ENCODE measurements at regions not wholly inside any gene's neighbourhood (a gene's known extent, or its start where the extent isn't known, plus 50 kb on each side); places are given as distances from the start of the nearest gene placed in this dataset.

DNA sequence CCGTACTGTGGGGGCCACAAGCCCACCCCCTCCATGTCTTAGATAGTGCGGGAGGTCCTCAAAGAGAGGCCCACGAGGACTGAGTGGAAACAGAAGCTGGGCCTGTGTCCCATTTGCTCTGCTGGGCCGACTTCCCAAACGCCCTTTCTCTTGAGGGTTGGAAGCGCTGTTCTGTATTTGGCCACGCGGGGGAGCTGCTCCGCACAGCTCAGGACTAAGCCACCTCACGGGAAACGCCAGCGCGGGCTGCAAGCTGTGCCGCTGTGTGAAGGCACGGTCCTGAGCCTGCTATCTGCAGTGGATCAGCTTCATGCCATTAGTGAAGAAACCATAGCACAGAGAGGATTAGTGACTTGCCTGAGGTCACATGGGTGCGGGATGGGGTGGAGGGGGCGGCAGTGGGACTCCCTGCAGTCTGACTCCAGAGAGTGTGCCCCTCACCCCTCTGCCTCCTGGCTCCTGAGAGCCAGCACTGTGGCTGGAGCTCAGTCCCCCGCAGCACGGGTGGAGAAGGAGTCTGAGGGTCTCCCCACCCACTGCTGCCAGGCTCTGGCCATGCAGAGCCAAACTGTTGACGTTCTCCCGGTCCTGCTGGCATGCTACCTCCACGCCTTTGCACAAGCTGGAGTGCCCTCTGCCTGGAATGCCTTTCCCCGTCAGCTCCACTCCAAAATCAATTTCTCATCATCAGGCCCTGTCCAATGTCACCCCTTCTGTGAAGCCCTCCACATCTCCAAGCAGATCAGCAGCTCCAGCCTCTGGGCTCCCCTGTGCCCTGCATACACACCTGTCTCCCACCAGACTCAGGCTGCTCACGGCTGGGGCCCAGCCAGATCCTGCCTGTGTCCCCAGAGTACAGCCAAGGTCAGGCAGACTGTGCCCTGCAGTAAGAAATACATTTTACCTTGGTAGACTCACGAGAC, 51.5 kb upstream of the LRRC32 start:
- DNase-seq, result peak; percentile 73

DNA sequence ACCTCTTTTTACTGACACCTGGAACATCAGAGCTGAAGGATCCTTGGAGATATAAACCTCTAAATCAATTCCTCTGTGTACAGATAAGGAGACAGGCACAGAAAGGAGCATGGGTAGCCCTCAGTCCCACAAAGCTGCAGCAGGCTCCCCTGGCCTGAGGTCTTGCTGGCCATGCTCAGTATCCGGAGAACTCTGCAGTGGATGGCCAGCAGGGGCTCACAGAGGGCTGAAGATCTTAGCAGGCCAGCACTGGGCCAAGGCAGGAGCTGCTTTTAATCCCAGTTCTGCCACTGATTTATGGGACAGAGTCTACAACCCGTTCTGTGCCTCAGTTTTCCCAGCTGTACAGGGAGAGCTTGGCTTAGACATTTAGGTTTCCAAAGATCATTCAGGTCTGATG, 52.6 kb upstream of the LRRC32 start:
- DNase-seq, result no peak

DNA sequence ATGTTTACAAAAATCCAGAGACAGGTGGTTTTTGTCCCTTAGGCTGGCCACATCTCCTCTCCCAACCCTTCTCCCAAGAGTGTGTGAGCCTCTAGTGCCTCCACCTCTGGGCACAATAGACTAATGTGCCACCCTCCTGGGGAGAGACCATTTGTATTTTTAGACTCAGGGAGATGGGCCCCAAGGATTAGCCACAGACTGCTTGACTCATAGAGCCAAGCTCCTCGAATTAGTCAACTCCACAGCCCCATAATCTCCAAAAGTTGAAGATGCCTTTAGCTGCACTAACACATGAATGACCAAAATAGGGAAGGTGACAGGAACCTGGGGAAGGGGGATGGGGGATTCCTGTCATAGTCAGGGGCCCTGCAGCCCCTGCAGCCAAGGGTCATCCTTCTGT, 53.0 kb upstream of the LRRC32 start:
- DNase-seq, result no peak

DNA sequence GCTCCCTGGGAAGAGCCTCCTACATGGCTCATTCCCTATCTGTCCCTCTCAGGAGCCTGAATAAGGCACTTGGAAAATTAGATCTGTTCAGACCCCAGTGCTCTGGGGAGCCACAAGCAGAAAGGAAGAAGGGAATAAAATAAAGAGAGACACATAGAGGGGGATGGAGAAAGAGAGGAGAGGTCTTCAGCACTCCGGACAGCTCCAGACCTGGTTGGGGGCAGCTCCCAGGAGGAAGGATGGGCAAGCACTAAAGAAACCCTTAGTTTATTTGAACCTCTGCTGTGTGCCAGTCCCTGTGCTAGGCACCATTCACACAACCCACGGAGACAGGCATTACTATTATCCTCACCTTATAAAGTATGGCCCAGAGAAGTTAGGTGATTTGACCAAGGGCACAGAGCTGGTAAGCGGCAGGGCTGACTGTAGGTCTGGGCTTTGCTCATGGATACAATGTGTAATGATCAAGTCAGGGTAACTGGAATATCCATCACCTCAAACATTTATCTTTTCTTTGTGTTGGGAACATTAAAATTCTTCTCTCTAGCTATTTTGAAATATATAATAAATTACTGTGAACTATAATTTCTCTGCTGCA, 53.7 kb upstream of the LRRC32 start:
- DNase-seq, result peak; percentile 33

DNA sequence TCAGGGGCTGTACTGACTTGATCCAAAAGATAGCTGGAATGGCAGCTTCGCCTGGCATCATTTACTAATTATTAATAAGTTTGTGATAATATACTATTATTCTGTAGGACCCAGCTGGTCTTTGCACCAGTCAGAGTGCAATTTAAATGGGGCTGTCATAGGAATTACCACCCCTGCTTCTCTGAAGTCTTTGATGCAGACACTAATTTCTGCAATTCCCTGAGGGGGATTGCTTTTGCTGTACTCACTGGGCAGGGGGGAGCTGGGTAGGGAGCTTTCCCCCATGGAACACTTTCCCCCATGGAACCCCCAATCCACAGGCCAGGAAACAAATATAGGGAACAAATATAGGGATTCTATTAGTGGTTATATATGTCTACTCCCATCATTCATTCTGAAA, 54.9 kb upstream of the TSKU start:
- no peak for DNase-seq

DNA sequence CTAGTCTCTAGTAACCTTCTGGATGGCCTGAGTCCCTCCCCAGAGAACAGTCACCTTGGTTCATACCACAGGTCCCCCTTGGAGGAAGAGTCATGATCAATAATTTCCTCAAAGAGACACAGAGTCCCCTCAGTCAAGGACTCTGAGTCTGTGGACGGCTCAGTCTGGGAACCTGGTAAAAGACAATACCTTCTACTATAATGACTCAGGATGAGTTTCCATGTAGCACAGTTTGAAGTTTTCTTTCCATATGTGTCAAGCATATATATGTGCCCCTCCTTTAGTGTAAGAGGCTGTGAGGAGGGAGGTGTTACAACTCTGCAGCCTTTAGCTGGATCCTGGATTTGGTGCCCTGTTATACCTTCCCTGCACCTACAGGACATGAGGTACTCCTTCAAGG, 54.4 kb upstream of the TSKU start:
- DNase-seq, result no peak

DNA sequence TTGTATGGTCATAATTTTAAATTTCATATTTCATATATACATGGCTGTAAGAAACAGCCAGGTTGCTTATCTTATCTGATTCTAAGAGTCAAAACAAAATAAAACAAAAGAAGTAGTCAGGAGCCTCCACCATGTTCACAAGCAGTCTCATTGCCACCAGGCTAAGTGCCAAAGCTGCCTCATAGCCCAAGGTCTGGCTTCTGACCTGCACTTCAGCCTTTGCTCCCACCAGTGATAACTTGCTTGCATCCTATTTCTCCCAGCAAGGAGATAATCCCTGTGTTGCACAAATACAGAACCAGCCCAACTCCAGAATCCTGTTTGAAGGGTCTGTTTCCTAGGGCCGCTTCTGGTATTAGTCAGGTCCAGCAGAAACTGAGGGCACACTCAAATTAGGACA, 53.9 kb upstream of the TSKU start:
- DNase-seq, result no peak

DNA sequence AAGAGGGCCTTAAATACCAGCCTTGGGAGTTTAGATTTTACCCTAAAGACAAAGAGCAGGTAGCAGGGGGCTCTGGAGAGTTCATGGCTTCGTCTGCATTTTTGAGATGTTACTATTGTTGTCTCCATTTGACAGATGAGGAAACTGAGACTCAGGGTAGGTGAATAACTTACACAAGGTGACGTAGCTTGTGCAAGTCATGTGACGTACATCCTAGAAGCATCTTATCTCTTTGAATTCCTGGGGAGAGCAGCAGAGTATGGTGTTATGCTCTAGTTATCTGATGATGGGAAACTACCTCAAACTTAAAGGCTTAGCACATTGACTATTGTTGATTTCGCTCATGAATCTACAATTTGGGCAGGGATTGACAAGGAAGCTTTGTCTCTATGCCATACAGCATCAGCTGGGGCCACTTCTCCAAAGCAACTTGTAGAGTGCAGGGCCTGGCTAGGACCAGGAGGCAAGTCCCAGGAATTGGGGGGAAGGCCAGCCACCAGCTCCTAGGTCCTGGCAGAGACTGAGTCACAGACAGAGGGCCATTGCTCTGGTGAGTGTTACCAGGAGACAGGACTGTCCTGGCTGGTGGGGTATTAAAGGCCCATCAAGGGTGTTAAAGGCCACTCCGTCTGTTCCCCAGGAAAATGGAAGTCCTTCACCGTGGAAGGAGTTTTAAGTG, 52.1 kb upstream of the TSKU start:
- no peak for DNase-seq

DNA sequence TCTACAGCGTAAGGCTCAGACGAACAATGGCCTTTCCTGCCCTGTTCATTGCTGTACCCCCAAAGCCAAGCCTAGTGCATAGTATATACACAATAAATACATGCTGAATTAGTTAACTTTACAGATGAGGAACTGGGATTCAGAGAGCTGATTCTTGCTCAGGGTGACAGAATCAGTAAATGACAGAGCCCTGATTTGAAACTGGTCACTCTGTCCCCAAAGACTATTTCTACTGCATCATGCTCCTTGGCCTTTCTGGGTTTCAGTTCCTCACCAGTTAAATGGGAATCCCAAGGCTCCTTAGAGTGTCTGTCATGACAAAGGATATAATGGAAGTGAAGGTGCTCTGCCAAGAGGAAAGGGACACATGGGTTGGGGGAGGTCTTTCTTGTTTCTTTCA, 50.5 kb upstream of the TSKU start:
- DNase-seq, result no peak

Measured in renal pelvis (tissue), 1 donor.